MM.1S (cell line): ENCODE measurements at regions not wholly inside any gene's neighbourhood (a gene's known extent, or its start where the extent isn't known, plus 50 kb on each side); places are given as distances from the start of the nearest gene placed in this dataset.
"Not testable (repeated sequence)": the region's sequence is repeated elsewhere in the genome, so short reads cannot be mapped to it uniquely, and the experiment has no call there.

Experiments
- DNase-seq: peaks from one replicate; pipeline ENCODE4 v3.0.0-alpha.2; 2015
- H2AFZ ChIP-seq: fragments of 300-600 bp; sonication (generic); 2 replicates; pipeline ENCODE4 v1.6.0; 2016; ENCODE audit warnings: antibody characterized with exemption, low read length
- H3F3A ChIP-seq: fragments of 300-600 bp; sonication (generic); 2 replicates; pipeline ENCODE4 v1.6.1; 2016; ENCODE audit warnings: mild to moderate bottlenecking, antibody characterized with exemption, low read length, moderate library complexity, mixed read lengths; ENCODE audit not compliant: insufficient read depth
- H3K27ac ChIP-seq: fragments of 300-600 bp; sonication (generic); 2 replicates; pipeline ENCODE4 v1.5.1; 2016; ENCODE audit warnings: mild to moderate bottlenecking, low read length
- H3K27me3 ChIP-seq: fragments of 300-600 bp; sonication (generic); replicated peaks from 2 replicates; pipeline ENCODE4 v1.6.0; 2016; ENCODE audit warnings: low read length; ENCODE audit not compliant: insufficient read depth
- H3K36me3 ChIP-seq: fragments of 300-600 bp; sonication (generic); replicated peaks from 2 replicates; pipeline ENCODE4 v1.6.1; 2016; ENCODE audit warnings: mild to moderate bottlenecking, low read length, mixed read lengths; ENCODE audit not compliant: insufficient read depth
- H3K4me1 ChIP-seq: fragments of 300-600 bp; sonication (generic); 2 replicates; pipeline ENCODE4 v1.6.1; 2016; ENCODE audit warnings: low read length, mixed read lengths
- H3K4me2 ChIP-seq: fragments of 300-600 bp; sonication (generic); 2 replicates; pipeline ENCODE4 v1.6.0; 2016; ENCODE audit warnings: low read depth, low read length
- H3K4me3 ChIP-seq: fragments of 300-600 bp; sonication (generic); 2 replicates; pipeline ENCODE4 v1.5.1; 2016; ENCODE audit warnings: low read length, mixed read lengths
- H3K79me2 ChIP-seq: fragments of 300-600 bp; sonication (generic); 2 replicates; pipeline ENCODE4 v1.6.1; 2016; ENCODE audit warnings: mixed run types, low read length, mixed read lengths
- H3K9ac ChIP-seq: fragments of 300-600 bp; sonication (generic); 2 replicates; pipeline ENCODE4 v1.6.1; 2016; ENCODE audit warnings: low read length, mixed read lengths
- H3K9me2 ChIP-seq: fragments of 300-600 bp; sonication (generic); replicated peaks from 2 replicates; pipeline ENCODE4 v1.6.1; 2016; ENCODE audit warnings: mild to moderate bottlenecking, low read length, mixed read lengths; ENCODE audit not compliant: insufficient read depth
- H3K9me3 ChIP-seq: fragments of 300-600 bp; sonication (generic); replicated peaks from 2 replicates; pipeline ENCODE4 v1.6.1; 2016; ENCODE audit warnings: mild to moderate bottlenecking, low read length, mixed read lengths; ENCODE audit not compliant: insufficient read depth
- H4K20me1 ChIP-seq: fragments of 300-600 bp; sonication (generic); 2 replicates; pipeline ENCODE4 v1.6.1; 2016; ENCODE audit warnings: mild to moderate bottlenecking, low read length, moderate library complexity, mixed read lengths; ENCODE audit not compliant: insufficient read depth
- EZH2 ChIP-seq: fragments of 300-600 bp; sonication (generic); optimal IDR thresholded peaks from 2 replicates; pipeline ENCODE3; 2017; ENCODE audit warnings: low read depth, mild to moderate bottlenecking, antibody characterized with exemption, low read length, mixed read lengths
- EZH2phosphoT487 ChIP-seq: fragments of 300-600 bp; sonication (generic); IDR thresholded peaks from 2 replicates; pipeline ENCODE4 v1.6.1; 2018; ENCODE audit warnings: antibody characterized with exemption, low read length
- TF ChIP-seq, protein P1 (sequence below): fragments of 300-600 bp; sonication (generic); IDR thresholded peaks from 2 replicates; pipeline ENCODE4 v1.5.1; 2016; ENCODE audit warnings: antibody characterized with exemption, low read length, mixed read lengths

GRCh38 chr12:58009405-58010195 lies 68.2 kb downstream of the ATP23 start:
- H3K9me2 ChIP-seq: no peaks in the 10 kb centered on the region

DNA sequence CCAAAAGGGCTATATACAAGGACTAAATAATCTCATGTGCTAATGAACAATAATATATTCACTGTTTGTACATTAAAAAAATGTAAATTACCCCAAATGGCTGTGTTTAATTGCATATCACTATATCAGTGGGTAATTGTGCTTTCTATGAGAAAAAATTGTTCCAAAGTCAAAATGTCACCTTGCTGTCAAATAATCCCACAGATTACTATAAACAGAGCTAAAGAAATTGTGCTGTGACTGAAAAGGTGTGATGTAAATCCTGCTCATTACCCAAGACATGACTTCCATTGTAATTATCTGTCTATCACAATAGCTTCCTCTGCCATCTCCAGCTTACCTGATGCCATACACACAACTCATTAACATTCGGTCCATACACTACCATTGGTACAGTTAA lies 70.3 kb downstream of the ATP23 start:
- TF ChIP-seq, protein P1, sequence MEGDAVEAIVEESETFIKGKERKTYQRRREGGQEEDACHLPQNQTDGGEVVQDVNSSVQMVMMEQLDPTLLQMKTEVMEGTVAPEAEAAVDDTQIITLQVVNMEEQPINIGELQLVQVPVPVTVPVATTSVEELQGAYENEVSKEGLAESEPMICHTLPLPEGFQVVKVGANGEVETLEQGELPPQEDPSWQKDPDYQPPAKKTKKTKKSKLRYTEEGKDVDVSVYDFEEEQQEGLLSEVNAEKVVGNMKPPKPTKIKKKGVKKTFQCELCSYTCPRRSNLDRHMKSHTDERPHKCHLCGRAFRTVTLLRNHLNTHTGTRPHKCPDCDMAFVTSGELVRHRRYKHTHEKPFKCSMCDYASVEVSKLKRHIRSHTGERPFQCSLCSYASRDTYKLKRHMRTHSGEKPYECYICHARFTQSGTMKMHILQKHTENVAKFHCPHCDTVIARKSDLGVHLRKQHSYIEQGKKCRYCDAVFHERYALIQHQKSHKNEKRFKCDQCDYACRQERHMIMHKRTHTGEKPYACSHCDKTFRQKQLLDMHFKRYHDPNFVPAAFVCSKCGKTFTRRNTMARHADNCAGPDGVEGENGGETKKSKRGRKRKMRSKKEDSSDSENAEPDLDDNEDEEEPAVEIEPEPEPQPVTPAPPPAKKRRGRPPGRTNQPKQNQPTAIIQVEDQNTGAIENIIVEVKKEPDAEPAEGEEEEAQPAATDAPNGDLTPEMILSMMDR: no peak
- TF ChIP-seq EZH2phosphoT487 (no peak), EZH2 (no peak)
- H3K27me3 ChIP-seq: no peaks in the 10 kb centered on the region
- H2AFZ ChIP-seq: no peak overlapping the region
- H3K79me2 ChIP-seq: no peaks in the 10 kb centered on the region
- no peak overlapping the region for H3K27ac ChIP-seq
- no peak overlapping the region for H3K9ac ChIP-seq
- no peaks in the 10 kb centered on the region for H3K9me2 ChIP-seq
- no peak overlapping the region for H3K4me3 ChIP-seq
- no peaks in the 10 kb centered on the region for H3F3A ChIP-seq
- H3K4me1 ChIP-seq: no peaks in the 10 kb centered on the region
- H3K9me3 ChIP-seq: no peaks in the 10 kb centered on the region
- H4K20me1 ChIP-seq: no peaks in the 10 kb centered on the region
- H3K4me2 ChIP-seq: no peak overlapping the region
- DNase-seq: no peak
- no peaks in the 10 kb centered on the region for H3K36me3 ChIP-seq

More at GRCh38 chr12:58009405-58010195, 68.2 kb downstream of the ATP23 start:
- no peaks in the 10 kb centered on the region for H3K9me3 ChIP-seq
- H3K36me3 ChIP-seq: no peaks in the 10 kb centered on the region
- no peaks in the 10 kb centered on the region for H3K27me3 ChIP-seq
- no peak overlapping the region for H3K9ac ChIP-seq
- no peaks in the 10 kb centered on the region for H3K4me1 ChIP-seq
- no peak overlapping the region for H2AFZ ChIP-seq
- no peak for DNase-seq
- no peaks in the 10 kb centered on the region for H4K20me1 ChIP-seq
- no peak overlapping the region for H3K4me2 ChIP-seq
- no peak overlapping the region for H3K4me3 ChIP-seq
- TF ChIP-seq EZH2phosphoT487: no peak
- no peak for TF ChIP-seq EZH2
- TF ChIP-seq, protein P1: no peak
- H3K27ac ChIP-seq: no peak overlapping the region
- H3F3A ChIP-seq: no peaks in the 10 kb centered on the region
- H3K79me2 ChIP-seq: no peaks in the 10 kb centered on the region

GRCh38 chr12:58022379-58023020 lies 81.1 kb downstream of the ATP23 start:
- not testable (repeated sequence) for H3K27ac ChIP-seq, H3K4me3 ChIP-seq, H2AFZ ChIP-seq, H3F3A ChIP-seq, H3K27me3 ChIP-seq, H3K79me2 ChIP-seq, H3K4me2 ChIP-seq, H4K20me1 ChIP-seq, H3K4me1 ChIP-seq, H3K9me2 ChIP-seq, DNase-seq, H3K9me3 ChIP-seq, H3K9ac ChIP-seq, H3K36me3 ChIP-seq

DNA sequence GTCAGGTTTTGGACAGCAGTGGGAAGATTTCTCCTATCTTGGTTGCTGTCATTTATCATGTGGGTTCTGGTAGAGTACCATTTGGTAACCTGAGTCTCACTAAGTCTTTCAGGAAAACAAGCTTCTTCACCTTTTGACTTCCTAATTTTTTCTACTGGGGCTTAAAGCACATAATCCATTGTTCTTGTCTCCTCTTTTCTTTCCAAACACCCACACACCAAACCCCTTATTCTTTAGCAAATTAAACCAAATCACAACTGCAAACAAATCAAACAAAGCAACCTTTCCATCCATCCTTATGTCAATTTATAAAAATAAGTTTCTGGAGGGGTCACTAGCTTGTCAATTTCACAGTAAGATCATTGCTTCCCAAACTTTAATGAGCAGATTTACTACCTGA lies 84.1 kb downstream of the ATP23 start:
- TF ChIP-seq, protein P1: no peak
- TF ChIP-seq EZH2 (no peak), EZH2phosphoT487 (no peak)
- H3K4me2 ChIP-seq: no peak overlapping the region

More for the DNA sequence above, 84.1 kb downstream of the ATP23 start:
- no peaks in the 10 kb centered on the region for H3K36me3 ChIP-seq
- no peak overlapping the region for H3K27ac ChIP-seq
- H3K79me2 ChIP-seq: no peaks in the 10 kb centered on the region
- H3K9ac ChIP-seq: no peak overlapping the region
- H3K27me3 ChIP-seq: no peaks in the 10 kb centered on the region
- no peaks in the 10 kb centered on the region for H3K9me2 ChIP-seq
- no peaks in the 10 kb centered on the region for H3K4me1 ChIP-seq
- H3K9me3 ChIP-seq: no peaks in the 10 kb centered on the region
- H3K4me3 ChIP-seq: no peak overlapping the region
- H2AFZ ChIP-seq: no peak overlapping the region
- H4K20me1 ChIP-seq: no peaks in the 10 kb centered on the region
- no peak for DNase-seq
- H3F3A ChIP-seq: no peaks in the 10 kb centered on the region
